22Rv1 (cell line): ENCODE measurements at regions not wholly inside any gene's neighbourhood (a gene's known extent, or its start where the extent isn't known, plus 50 kb on each side); places are given as distances from the start of the nearest gene placed in this dataset.

Experiments
- H3K27ac ChIP-seq: fragments of 450-650 bp; 2 replicates; pipeline ENCODE4 v1.5.1; 2017
- ZFX ChIP-seq: fragments of 450-650 bp; IDR thresholded peaks from 2 replicates; pipeline ENCODE4 v1.6.1; 2017; ENCODE audit warnings: antibody characterized with exemption, borderline replicate concordance
- TF ChIP-seq, protein P1 (sequence below): fragments of 450-650 bp; IDR thresholded peaks from 2 replicates; pipeline ENCODE4 v1.5.1; 2017; ENCODE audit warnings: mild to moderate bottlenecking

DNA sequence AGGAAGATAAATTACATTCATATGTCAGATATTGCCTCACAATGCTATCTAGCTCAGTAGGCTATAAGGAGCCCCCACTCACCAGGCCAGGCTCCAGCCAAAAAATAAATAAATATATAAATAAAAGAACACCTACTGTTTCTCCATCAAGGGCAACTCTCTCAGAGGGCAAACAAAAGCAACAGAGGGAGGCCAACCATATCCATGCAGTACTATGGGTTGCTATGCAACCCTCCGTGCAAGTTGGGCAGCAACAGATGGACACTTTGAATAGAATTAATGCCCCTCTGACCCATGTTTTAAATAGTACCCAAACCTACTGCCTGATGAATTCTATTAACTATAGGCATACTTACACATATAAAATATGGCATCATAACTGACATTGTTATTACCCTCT lies 279.8 kb upstream of the EDNRB start:
- no peak for TF ChIP-seq ZFX
- TF ChIP-seq, protein P1, sequence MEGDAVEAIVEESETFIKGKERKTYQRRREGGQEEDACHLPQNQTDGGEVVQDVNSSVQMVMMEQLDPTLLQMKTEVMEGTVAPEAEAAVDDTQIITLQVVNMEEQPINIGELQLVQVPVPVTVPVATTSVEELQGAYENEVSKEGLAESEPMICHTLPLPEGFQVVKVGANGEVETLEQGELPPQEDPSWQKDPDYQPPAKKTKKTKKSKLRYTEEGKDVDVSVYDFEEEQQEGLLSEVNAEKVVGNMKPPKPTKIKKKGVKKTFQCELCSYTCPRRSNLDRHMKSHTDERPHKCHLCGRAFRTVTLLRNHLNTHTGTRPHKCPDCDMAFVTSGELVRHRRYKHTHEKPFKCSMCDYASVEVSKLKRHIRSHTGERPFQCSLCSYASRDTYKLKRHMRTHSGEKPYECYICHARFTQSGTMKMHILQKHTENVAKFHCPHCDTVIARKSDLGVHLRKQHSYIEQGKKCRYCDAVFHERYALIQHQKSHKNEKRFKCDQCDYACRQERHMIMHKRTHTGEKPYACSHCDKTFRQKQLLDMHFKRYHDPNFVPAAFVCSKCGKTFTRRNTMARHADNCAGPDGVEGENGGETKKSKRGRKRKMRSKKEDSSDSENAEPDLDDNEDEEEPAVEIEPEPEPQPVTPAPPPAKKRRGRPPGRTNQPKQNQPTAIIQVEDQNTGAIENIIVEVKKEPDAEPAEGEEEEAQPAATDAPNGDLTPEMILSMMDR, result no peak
- no peak overlapping the region for H3K27ac ChIP-seq

DNA sequence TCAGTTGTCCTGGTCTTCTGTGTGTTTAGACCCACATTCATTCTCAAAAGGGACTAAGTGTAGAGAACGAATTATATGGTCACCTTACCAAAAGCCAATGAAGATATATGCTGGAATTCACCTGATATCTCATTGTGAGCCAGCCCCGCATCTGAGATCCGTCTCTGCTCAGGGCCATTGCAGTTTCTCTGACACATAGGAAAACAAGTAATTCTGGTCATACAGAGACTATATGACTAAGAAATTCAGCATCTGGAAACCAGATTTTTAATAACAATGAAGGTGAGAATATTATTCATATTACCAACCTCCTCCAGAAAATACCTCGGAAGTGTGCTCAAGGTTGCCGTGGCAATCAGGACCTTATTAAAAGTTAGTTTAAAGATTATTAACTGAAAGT lies 278.6 kb upstream of the EDNRB start:
- no peak overlapping the region for H3K27ac ChIP-seq
- TF ChIP-seq, protein P1, result no peak
- no peak for TF ChIP-seq ZFX

DNA sequence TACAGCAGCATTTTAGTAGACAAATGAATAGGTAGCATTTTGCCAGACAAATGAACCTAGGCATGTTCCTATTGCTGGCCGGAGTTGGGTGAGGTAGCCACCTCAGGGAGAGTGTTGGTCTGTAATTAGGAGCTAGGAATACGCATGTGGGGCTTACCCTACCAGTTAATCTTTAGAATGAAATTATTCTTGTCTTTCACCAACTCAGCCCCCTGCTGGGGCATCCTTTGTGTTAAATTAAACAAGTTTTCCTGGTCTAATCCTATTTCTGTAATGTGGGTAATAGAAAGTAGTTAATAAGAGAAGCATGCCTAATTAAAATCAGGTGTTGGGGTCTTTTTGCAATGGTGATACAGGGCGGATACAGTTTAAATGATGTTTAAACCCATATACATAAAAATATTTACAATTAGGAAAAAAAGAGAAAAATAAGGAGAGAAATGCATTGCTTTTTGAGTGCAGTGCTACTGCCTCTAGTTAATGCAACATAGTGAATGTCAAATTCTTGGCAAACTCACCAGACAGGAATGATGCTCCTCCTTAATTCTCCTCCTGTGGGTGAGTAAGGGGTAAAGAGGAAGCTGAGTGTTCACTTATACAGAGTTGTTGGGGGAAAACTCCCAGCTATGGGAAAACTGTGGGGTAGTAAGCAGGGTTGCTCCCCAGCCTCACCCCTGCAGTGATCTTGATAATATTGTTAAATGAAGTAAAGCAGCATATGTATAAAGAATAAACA lies 276.4 kb upstream of the EDNRB start:
- TF ChIP-seq ZFX, result no peak
- TF ChIP-seq, protein P1, result no peak
- no peak overlapping the region for H3K27ac ChIP-seq

DNA sequence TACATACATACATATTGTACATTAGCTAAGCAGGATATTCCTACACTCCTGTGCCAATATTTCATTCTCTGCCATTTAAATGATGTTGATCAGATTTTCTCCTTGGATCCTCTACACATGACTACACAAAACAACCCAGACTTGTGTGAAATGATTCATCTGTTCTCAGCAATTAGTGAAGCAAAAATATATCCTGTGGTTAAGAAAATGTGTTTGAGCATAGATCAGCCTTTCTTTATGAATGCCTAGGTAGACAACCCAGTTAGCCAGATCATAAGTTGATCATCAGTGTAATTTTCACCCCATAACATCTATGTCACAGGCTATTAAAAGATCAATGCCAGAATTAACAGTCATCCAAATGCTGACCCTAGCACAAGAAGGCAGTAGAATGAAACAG lies 275.2 kb upstream of the EDNRB start:
- no peak overlapping the region for H3K27ac ChIP-seq
- TF ChIP-seq, protein P1, result no peak
- TF ChIP-seq ZFX, result no peak

DNA sequence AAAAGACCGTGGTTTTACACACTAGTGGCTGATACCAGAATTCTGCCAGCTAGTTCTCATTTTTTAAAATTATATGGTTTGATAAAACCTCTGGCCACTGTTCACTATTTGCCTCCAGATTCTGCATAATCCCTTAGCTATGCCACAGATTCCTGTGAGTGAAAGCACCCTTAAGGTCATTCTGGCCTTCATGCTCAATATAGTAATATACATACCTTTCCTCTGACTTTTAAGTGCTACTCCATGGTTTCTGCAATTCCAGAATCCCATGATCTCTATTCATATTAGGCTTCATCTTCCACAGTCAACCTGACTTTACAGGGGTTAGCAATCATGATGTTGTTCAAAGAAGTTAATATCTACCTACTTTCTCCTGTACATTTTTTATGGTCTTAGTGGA lies 274.1 kb upstream of the EDNRB start:
- no peak overlapping the region for H3K27ac ChIP-seq

DNA sequence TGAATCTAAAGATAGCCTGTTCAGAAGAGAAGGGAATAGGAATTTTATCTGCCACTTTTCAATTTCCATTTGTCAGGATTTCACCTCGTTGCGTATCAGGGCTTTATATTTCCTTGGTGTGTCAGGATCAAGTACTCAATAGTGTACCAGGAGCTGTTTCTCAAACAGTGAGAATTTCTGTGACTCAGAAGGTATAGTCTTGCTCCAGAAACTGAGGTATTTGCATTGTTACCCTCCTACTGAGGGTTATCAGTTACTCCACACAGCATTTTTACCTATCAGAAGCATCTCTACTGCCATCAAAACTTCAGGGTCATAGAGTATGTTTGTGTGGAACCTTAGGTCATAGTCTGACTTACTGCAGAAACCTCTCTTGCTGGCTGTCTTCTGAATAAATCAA lies 271.7 kb upstream of the EDNRB start:
- H3K27ac ChIP-seq, result no peak overlapping the region
- TF ChIP-seq, protein P1, result no peak
- TF ChIP-seq ZFX, result no peak

More for the DNA sequence above, 274.1 kb upstream of the EDNRB start:
- no peak for TF ChIP-seq ZFX
- TF ChIP-seq, protein P1, result no peak

DNA sequence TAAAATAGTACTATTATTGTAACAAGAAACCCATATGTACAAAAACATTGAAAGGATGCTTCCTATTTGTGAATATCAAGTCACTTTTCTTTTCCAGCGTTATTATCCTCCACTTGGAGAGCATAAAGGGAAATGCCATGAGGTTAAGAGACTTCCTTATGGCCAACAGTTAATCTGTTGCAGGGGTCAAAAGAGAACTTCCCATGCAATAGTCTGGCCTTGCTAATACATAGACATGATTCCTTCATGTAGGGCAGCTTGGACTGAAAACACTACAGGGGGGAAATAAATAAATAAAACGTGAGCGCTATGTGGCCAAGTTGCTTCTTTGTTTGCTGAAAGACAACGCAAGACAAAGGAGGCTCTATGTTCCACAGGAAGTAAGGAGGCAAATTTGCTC lies 269.1 kb upstream of the EDNRB start:
- no peak overlapping the region for H3K27ac ChIP-seq
- TF ChIP-seq, protein P1, result no peak
- no peak for TF ChIP-seq ZFX
